ENCODE measurements at regions not wholly inside any gene's neighbourhood (a gene's known extent, or its start where the extent isn't known, plus 50 kb on each side); places are given as distances from the start of the nearest gene placed in this dataset.

DNA sequence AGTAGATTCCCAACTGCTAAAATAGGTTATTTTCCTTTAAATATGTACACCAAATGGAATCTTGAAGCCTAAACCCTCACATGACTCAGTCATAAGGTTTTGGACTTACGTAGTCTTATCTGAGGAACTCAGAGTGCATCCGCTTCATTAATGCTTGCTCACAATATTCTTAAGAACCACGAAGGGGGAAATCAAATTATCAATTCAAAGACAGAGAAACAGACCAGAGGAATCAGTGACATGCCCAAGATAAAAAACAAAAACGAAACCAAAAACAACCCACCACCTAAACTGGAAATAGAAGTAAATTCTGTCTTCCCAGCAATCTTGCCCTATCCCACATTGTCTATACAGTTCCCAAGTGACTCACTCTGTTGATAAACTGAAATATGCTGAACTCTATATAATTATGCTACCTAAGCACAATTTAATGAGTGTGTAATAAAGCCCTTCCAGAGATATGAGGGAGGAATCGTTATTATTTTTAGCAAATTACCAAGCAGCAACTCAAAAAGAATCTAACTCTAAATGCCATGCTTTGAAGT lies 135.4 kb upstream of the CBLB start:
- WGBS (ENCODE audit: low lambda C conversion rate), result 37% methylated on average over 5 of the region's 5 CpGs
- peak overlapping the region; percentile 63 for H2AFZ ChIP-seq (ENCODE audit: low read depth)
- peak overlapping the region; percentile 47 to 74 for H3K27ac ChIP-seq (ENCODE audit: low read depth in 2 of 2, low read length in 1 of 2)
- H3F3A ChIP-seq (replicated peaks; ENCODE audit: insufficient read depth), result no peaks in the 10 kb centered on the region
- H3K4me1 ChIP-seq (ENCODE audit: control insufficient read depth in 1 of 2, insufficient read depth in 2 of 2, low read depth in 1 of 2, low read length in 1 of 2), result no peaks in the 10 kb centered on the region; a peak in 1 of 4 replicates
- TF ChIP-seq JUND (IDR thresholded peaks at IDR 0.05) (0 out of 2 replicates have a peak, but pooled peaks have one; percentile 2), FOXJ3 (CRISPR knock-in tag; IDR thresholded peaks at IDR 0.05) (no peak)
- TF ChIP-seq, protein P1, sequence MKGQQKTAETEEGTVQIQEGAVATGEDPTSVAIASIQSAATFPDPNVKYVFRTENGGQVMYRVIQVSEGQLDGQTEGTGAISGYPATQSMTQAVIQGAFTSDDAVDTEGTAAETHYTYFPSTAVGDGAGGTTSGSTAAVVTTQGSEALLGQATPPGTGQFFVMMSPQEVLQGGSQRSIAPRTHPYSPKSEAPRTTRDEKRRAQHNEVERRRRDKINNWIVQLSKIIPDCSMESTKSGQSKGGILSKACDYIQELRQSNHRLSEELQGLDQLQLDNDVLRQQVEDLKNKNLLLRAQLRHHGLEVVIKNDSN (IDR thresholded peaks at IDR 0.05; ENCODE audit: borderline replicate concordance, low read depth), result peak; percentile 77
- H3K9me2 ChIP-seq, result no peaks in the 10 kb centered on the region
- no peak for DNase-seq
- H3K27me3 ChIP-seq (ENCODE audit: insufficient read depth), result no peaks in the 10 kb centered on the region
- no peaks in the 10 kb centered on the region for H4K20me1 ChIP-seq (ENCODE audit: insufficient read depth)
- H3K9me3 ChIP-seq, result no peaks in the 10 kb centered on the region
- H3K36me3 ChIP-seq (replicated peaks in 1 of 2; ENCODE audit: control insufficient read depth in 1 of 2, insufficient read depth in 2 of 2, low read length in 1 of 2), result no peaks in the 10 kb centered on the region
- peak overlapping the region; percentile 51 for H3K4me2 ChIP-seq
- CTCF ChIA-PET, result no interaction called here
- H3K9ac ChIP-seq, result peak overlapping the region; percentile 37; the same call in 1 of the 2 replicates
- POLR2A ChIA-PET, result no interaction called here
- no peaks in the 10 kb centered on the region for H3K79me2 ChIP-seq (ENCODE audit: insufficient read depth)
- H3K4me3 ChIP-seq (ENCODE audit: low read depth in 2 of 2, low read length in 1 of 2), result peak overlapping the region; percentile 29 to 30; a peak in 3 of 4 replicates

DNA sequence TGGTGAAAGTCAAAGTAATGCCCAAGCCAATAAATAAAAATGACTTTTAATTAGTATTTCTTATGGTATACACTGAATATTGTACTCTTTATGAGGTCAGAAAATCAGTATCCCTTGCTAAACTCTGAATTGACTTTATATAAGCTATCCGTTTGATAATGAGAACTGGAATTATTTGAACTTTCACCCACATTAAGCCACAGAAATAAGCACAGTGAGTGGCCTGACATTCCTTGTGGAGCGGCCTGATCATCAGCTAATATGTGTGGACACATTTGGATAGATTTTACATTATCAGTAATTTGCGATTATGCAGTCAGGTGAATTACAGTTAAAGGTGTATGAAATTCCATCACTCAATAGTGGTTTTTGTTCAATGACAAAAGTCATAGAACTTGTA lies 136.0 kb upstream of the CBLB start:
- no peak for DNase-seq
- CTCF ChIA-PET, result no interaction called here
- WGBS (ENCODE audit: low lambda C conversion rate), result 89% methylated on average over 3 of the region's 3 CpGs
- TF ChIP-seq RCOR1 (IDR thresholded peaks at IDR 0.05; ENCODE audit: low read length) (no peak), JUND (IDR thresholded peaks at IDR 0.05) (no peak), FOSL2 (IDR thresholded peaks at IDR 0.05; ENCODE audit: borderline replicate concordance, low read depth) (no peak), SIN3A (IDR thresholded peaks at IDR 0.05; ENCODE audit: borderline replicate concordance, low read depth, low read length) (no peak), YY1 (IDR thresholded peaks at IDR 0.05; ENCODE audit: low read depth) (no peak), NRF1 (IDR thresholded peaks at IDR 0.05; ENCODE audit: low read depth, low read length) (no peak), RAD21 (IDR thresholded peaks at IDR 0.05; ENCODE audit: low read length) (no peak), CHD2 (IDR thresholded peaks at IDR 0.05; ENCODE audit: low read length, partially characterized antibody) (no peak), TEAD4 (IDR thresholded peaks at IDR 0.05; ENCODE audit: borderline replicate concordance, insufficient read depth) (no peak), FOXM1 (IDR thresholded peaks at IDR 0.05; ENCODE audit: low read depth) (no peak), EZH2phosphoT487 (IDR thresholded peaks at IDR 0.05; ENCODE audit: borderline replicate concordance, low read depth) (no peak), ELF1 (IDR thresholded peaks at IDR 0.05) (no peak), RXRA (IDR thresholded peaks at IDR 0.05; ENCODE audit: borderline replicate concordance, low read depth) (no peak), RFX5 (IDR thresholded peaks at IDR 0.05; ENCODE audit: low read length) (no peak), POLR2AphosphoS5 (IDR thresholded peaks at IDR 0.05; ENCODE audit: low read depth, low read length) (no peak)
- TF ChIP-seq, protein P2, sequence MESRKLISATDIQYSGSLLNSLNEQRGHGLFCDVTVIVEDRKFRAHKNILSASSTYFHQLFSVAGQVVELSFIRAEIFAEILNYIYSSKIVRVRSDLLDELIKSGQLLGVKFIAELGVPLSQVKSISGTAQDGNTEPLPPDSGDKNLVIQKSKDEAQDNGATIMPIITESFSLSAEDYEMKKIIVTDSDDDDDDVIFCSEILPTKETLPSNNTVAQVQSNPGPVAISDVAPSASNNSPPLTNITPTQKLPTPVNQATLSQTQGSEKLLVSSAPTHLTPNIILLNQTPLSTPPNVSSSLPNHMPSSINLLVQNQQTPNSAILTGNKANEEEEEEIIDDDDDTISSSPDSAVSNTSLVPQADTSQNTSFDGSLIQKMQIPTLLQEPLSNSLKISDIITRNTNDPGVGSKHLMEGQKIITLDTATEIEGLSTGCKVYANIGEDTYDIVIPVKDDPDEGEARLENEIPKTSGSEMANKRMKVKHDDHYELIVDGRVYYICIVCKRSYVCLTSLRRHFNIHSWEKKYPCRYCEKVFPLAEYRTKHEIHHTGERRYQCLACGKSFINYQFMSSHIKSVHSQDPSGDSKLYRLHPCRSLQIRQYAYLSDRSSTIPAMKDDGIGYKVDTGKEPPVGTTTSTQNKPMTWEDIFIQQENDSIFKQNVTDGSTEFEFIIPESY (IDR thresholded peaks at IDR 0.05; ENCODE audit: borderline replicate concordance, low read depth), result no peak
- TF ChIP-seq, protein P3, sequence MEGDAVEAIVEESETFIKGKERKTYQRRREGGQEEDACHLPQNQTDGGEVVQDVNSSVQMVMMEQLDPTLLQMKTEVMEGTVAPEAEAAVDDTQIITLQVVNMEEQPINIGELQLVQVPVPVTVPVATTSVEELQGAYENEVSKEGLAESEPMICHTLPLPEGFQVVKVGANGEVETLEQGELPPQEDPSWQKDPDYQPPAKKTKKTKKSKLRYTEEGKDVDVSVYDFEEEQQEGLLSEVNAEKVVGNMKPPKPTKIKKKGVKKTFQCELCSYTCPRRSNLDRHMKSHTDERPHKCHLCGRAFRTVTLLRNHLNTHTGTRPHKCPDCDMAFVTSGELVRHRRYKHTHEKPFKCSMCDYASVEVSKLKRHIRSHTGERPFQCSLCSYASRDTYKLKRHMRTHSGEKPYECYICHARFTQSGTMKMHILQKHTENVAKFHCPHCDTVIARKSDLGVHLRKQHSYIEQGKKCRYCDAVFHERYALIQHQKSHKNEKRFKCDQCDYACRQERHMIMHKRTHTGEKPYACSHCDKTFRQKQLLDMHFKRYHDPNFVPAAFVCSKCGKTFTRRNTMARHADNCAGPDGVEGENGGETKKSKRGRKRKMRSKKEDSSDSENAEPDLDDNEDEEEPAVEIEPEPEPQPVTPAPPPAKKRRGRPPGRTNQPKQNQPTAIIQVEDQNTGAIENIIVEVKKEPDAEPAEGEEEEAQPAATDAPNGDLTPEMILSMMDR (IDR thresholded peaks at IDR 0.05), result no peak
- no peaks in the 10 kb centered on the region for H3K27me3 ChIP-seq (ENCODE audit: insufficient read depth)
- H2AFZ ChIP-seq (ENCODE audit: low read depth), result 0 out of 2 replicates have a peak overlapping the region, but pooled peaks have one; percentile 63
- no peak overlapping the region for H3K4me3 ChIP-seq (ENCODE audit: low read depth in 2 of 2, low read length in 1 of 2)
- peak overlapping the region; percentile 51; the same call in 1 of the 2 replicates for H3K4me2 ChIP-seq
- H3K27ac ChIP-seq (ENCODE audit: low read depth in 2 of 2, low read length in 1 of 2), result peak overlapping the region in 1 of 2 experiments; percentile 74; a peak in 3 of 4 replicates
- H3K9me3 ChIP-seq, result no peaks in the 10 kb centered on the region
- POLR2A ChIA-PET, result no interaction called here
- no peaks in the 10 kb centered on the region for H3K9me2 ChIP-seq
- no peaks in the 10 kb centered on the region for H3K79me2 ChIP-seq (ENCODE audit: insufficient read depth)
- no peaks in the 10 kb centered on the region for H3F3A ChIP-seq (replicated peaks; ENCODE audit: insufficient read depth)
- H3K4me1 ChIP-seq (ENCODE audit: control insufficient read depth in 1 of 2, insufficient read depth in 2 of 2, low read depth in 1 of 2, low read length in 1 of 2), result no peaks in the 10 kb centered on the region; a peak in 1 of 4 replicates
- H3K36me3 ChIP-seq (replicated peaks in 1 of 2; ENCODE audit: control insufficient read depth in 1 of 2, insufficient read depth in 2 of 2, low read length in 1 of 2), result no peaks in the 10 kb centered on the region
- no peak overlapping the region for H3K9ac ChIP-seq
- H4K20me1 ChIP-seq (ENCODE audit: insufficient read depth), result no peaks in the 10 kb centered on the region

Measured in SK-N-SH (cell line).